Renal pelvis (tissue), 1 donor: ENCODE measurements at regions not wholly inside any gene's neighbourhood (a gene's known extent, or its start where the extent isn't known, plus 50 kb on each side); places are given as distances from the start of the nearest gene placed in this dataset.

Experiments
- DNase-seq: peaks from one replicate; pipeline ENCODE4 v3.0.0-alpha.2; 2013

- no peak for DNase-seq
Observed at GRCh38 chr16:85491058-85491771, 121.9 kb upstream of the GSE1 start.

GRCh38 chr16:85491798-85492294, 121.3 kb upstream of the GSE1 start:
- no peak for DNase-seq

GRCh38 chr16:85492295-85492864, 120.7 kb upstream of the GSE1 start:
- no peak for DNase-seq

GRCh38 chr16:85494315-85494714, 118.8 kb upstream of the GSE1 start:
- no peak for DNase-seq

GRCh38 chr16:85495259-85495658, 117.9 kb upstream of the GSE1 start:
- no peak for DNase-seq

- DNase-seq, result no peak
Observed at GRCh38 chr16:85495823-85496538, 117.1 kb upstream of the GSE1 start.

- no peak for DNase-seq
Observed at GRCh38 chr16:85497622-85498314, 115.4 kb upstream of the GSE1 start.

- no peak for DNase-seq
Observed at GRCh38 chr16:85498607-85499006, 114.5 kb upstream of the GSE1 start.

- DNase-seq, result no peak
Observed at GRCh38 chr16:85500220-85500619, 112.9 kb upstream of the GSE1 start.

GRCh38 chr16:85501900-85502299, 111.2 kb upstream of the GSE1 start:
- no peak for DNase-seq

GRCh38 chr16:85502357-85502756, 110.8 kb upstream of the GSE1 start:
- DNase-seq, result no peak

- DNase-seq, result no peak
Observed at GRCh38 chr16:85503679-85504231, 109.4 kb upstream of the GSE1 start.

GRCh38 chr16:85504242-85504641, 108.9 kb upstream of the GSE1 start:
- DNase-seq, result no peak

GRCh38 chr16:85505794-85506634, 107.1 kb upstream of the GSE1 start:
- DNase-seq, result no peak

- no peak for DNase-seq
Observed at GRCh38 chr16:85506635-85506911, 106.5 kb upstream of the GSE1 start.

GRCh38 chr16:85507342-85507741, 105.8 kb upstream of the GSE1 start:
- DNase-seq, result no peak

- no peak for DNase-seq
Observed at GRCh38 chr16:85508388-85508787, 104.7 kb upstream of the GSE1 start.

GRCh38 chr16:85508993-85509392, 104.1 kb upstream of the GSE1 start:
- no peak for DNase-seq

GRCh38 chr16:85510041-85510659, 103.0 kb upstream of the GSE1 start:
- no peak for DNase-seq

- DNase-seq, result no peak
Observed at GRCh38 chr16:85511938-85512807, 100.9 kb upstream of the GSE1 start.
